Upper lobe of left lung (tissue), 6 donors: ENCODE measurements at regions not wholly inside any gene's neighbourhood (a gene's known extent, or its start where the extent isn't known, plus 50 kb on each side); places are given as distances from the start of the nearest gene placed in this dataset.
A peak's percentile ranks its signal among the peaks of the same experiment; 100 is the strongest.

Experiments
- ATAC-seq, 2 donors: fragments of 200-7000 bp; cut with Tn5 transposase; one replicate each; pipeline ENCODE4 v1.9.1; 2022; ENCODE audit warnings: mild to moderate bottlenecking in 2 of 2, moderate library complexity in 2 of 2; ENCODE audit not compliant: low FRiP score in 2 of 2
- DNase-seq, 2 donors: peaks; one replicate each; pipeline ENCODE4 v3.0.0-alpha.2; 2019 to 2020
- H3K27ac ChIP-seq, 4 donors: fragments of 200-600 bp; sonication (generic); one replicate each; pipeline ENCODE4 v1.5.1; 2016 to 2019
- H3K27me3 ChIP-seq, 4 donors: fragments of 200-600 bp; sonication (generic); one replicate each; pipeline ENCODE4 v1.5.1; 2017 to 2019
- H3K36me3 ChIP-seq, 4 donors: fragments of 200-600 bp; sonication (generic); one replicate each; pipeline ENCODE4 v1.5.1; 2016 to 2019
- H3K4me1 ChIP-seq, 4 donors: fragments of 200-600 bp; sonication (generic); one replicate each; pipeline ENCODE4 v1.5.1; 2018 to 2019
- H3K4me3 ChIP-seq, 4 donors: fragments of 200-600 bp; sonication (generic); one replicate each; pipeline ENCODE4 v1.5.1; 2017 to 2019; ENCODE audit warnings: mild to moderate bottlenecking in 2 of 4, moderate library complexity in 1 of 4
- H3K9me3 ChIP-seq, 4 donors: fragments of 200-600 bp; sonication (generic); one replicate each; pipeline ENCODE4 v1.5.1; 2018 to 2019
- EP300 ChIP-seq, 4 donors: sonication (generic); formaldehyde crosslinking; IDR thresholded peaks; one replicate each; pipeline ENCODE4 v1.5.1; 2017; ENCODE audit warnings: antibody characterized with exemption in 4 of 4, control low read depth in 2 of 4
- POLR2A ChIP-seq, 4 donors: fragments of 450-650 bp; IDR thresholded peaks; one replicate each; pipeline ENCODE4 v1.5.1; 2016 to 2017; ENCODE audit warnings: antibody characterized with exemption in 4 of 4, mild to moderate bottlenecking in 2 of 4
- POLR2AphosphoS5 ChIP-seq, 2 donors: sonication (generic); formaldehyde crosslinking; IDR thresholded peaks; one replicate each; pipeline ENCODE4 v1.5.1; 2017; ENCODE audit warnings: antibody characterized with exemption in 2 of 2
- WGBS, 2 donors: methylation state at CpG; one replicate each; pipeline ENCODE4 v1.1.5; 2017 to 2018; 5-methylcytosine and 5-hydroxymethylcytosine counted together
- TF ChIP-seq, protein P1 (sequence below), 6 experiments: fragments of 450-650 bp in 4 of 6; fragments of 200-600 bp in 2 of 6; sonication (generic) in 2 of 6; IDR thresholded peaks; one replicate each; pipeline ENCODE4 v1.5.1; 2016 to 2019; ENCODE audit warnings: antibody characterized with exemption in 6 of 6
- donor health status: DM: no; HTN: no; CAD: no; lungs with moderate emphysema.
- donor health status: DM: no; HTN: yes; CAD: no; lungs with severe emphysema.

DNA sequence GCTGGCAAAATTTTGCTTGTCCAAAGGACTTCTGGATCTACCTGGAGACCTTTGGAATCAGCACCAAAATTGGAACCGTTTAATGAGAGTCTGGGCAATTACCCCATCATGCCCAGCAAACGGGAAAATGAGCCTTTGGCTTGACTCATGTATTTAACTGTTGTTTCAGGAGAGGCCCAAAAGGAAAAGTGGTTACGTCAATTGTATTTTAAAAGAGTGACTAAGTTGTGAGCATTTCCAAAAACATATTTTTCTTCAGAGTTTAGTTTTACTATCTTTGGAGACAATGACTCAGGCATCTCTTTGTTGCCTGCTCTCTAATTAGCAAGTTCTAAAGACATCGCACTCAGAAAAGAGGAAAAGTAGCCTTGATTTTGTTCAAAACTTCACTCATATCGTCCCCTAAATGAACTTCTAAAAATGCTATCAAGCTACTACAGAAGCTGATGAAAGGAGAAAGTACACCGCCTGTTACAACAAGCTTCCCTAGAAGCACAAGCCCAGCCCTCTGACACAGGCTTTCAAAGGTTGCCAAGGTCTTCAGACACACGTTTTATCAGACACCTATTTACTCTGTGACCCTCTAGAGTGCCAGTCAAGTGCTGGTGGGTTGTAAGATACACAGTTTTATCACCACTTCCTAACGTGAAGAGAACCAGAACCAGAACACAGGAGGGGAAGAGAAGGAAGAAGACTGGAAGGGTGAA, 146.2 kb downstream of the TBX18 start:
- no peak for DNase-seq
- ATAC-seq, result peak in 1 of 2 donors; percentile 60
- H3K9me3 ChIP-seq, result no peaks in the 10 kb centered on the region
- H3K27ac ChIP-seq, result no peak overlapping the region
- H3K36me3 ChIP-seq, result no peaks in the 10 kb centered on the region
- H3K4me3 ChIP-seq, result no peak overlapping the region
- TF ChIP-seq, protein P1, sequence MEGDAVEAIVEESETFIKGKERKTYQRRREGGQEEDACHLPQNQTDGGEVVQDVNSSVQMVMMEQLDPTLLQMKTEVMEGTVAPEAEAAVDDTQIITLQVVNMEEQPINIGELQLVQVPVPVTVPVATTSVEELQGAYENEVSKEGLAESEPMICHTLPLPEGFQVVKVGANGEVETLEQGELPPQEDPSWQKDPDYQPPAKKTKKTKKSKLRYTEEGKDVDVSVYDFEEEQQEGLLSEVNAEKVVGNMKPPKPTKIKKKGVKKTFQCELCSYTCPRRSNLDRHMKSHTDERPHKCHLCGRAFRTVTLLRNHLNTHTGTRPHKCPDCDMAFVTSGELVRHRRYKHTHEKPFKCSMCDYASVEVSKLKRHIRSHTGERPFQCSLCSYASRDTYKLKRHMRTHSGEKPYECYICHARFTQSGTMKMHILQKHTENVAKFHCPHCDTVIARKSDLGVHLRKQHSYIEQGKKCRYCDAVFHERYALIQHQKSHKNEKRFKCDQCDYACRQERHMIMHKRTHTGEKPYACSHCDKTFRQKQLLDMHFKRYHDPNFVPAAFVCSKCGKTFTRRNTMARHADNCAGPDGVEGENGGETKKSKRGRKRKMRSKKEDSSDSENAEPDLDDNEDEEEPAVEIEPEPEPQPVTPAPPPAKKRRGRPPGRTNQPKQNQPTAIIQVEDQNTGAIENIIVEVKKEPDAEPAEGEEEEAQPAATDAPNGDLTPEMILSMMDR (IDR thresholded peaks at IDR 0.05), result no peak
- TF ChIP-seq POLR2A (IDR thresholded peaks at IDR 0.05) (no peak), EP300 (IDR thresholded peaks at IDR 0.05) (no peak), POLR2AphosphoS5 (IDR thresholded peaks at IDR 0.05) (no peak)
- H3K4me1 ChIP-seq, result no peaks in the 10 kb centered on the region
- 48 to 56% methylated on average over 8 of the region's 8 CpGs for WGBS, 2 donors
- H3K27me3 ChIP-seq, result no peaks in the 10 kb centered on the region

DNA sequence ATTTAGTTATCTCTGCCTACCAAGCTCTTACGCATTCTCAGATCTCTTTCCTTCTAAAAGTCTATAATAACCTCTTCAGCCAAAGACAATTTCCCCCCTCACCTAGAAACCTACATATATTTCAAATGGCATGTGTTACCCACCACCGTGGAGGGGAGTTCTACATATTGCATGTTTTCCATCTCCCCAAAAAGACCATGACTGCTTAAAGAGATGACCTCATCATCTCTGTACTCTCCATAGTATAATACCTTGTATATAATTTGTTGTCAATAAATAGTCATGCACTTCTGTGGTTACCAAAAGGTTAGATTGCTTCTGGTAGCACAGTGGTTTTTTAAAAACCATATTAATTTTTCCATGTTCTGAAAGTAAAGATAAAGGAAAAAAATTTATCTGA, 148.4 kb downstream of the TBX18 start:
- Histone ChIP-seq H3K4me3 (no peak overlapping the region), H3K36me3 (no peaks in the 10 kb centered on the region), H3K27me3 (no peaks in the 10 kb centered on the region), H3K27ac (no peak overlapping the region), H3K4me1 (no peaks in the 10 kb centered on the region), H3K9me3 (no peaks in the 10 kb centered on the region)
- TF ChIP-seq POLR2AphosphoS5 (IDR thresholded peaks at IDR 0.05), result no peak
- TF ChIP-seq, protein P1 (IDR thresholded peaks at IDR 0.05), result no peak
- ATAC-seq (no peak), DNase-seq (no peak)
- WGBS, 2 donors, result 85 to 90% methylated on average over 2 of the region's 2 CpGs

DNA sequence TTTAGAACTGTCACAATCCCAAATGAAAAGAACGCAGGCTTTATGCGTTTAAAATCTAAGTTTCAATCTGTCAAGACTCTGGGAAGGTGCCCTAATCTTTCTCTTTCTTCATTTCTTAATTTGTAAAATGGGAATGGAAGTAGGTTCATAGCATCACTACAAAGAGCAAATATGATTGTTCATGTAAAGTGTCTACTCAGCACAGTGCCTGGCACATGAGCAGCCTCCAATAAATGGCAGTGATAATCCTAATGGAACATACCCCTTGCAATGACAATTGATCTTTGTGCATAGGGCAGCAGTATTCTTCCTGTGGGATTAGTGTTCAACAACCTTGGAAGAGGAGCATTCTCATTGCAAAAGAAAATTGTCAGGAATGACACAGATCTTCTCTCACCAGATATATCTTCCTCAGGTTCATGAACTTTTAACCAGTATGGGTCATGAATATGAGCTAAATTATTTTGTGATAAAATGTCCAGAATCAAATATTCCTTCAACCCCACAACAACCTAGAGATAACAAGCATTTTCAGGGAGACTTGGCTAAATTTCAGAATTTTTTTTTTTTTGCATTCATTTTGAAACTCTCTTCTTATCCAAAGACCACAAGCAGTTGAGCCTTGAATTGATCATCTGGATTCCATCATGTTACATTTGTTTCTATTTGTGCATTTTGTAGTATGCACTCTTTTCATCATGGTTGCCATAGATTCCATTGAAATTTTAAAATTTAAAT, 149.1 kb downstream of the TBX18 start:
- Histone ChIP-seq H3K27me3 (no peaks in the 10 kb centered on the region), H3K36me3 (no peaks in the 10 kb centered on the region), H3K27ac (no peak overlapping the region), H3K4me3 (no peak overlapping the region), H3K9me3 (no peaks in the 10 kb centered on the region), H3K4me1 (no peaks in the 10 kb centered on the region)
- WGBS, 2 donors, result 81 to 94% methylated on average over 2 of the region's 2 CpGs
- no peak for ATAC-seq
- DNase-seq, result no peak
- TF ChIP-seq POLR2A (IDR thresholded peaks at IDR 0.05) (no peak), EP300 (IDR thresholded peaks at IDR 0.05) (no peak), POLR2AphosphoS5 (IDR thresholded peaks at IDR 0.05) (no peak)
- TF ChIP-seq, protein P1 (IDR thresholded peaks at IDR 0.05), result no peak

DNA sequence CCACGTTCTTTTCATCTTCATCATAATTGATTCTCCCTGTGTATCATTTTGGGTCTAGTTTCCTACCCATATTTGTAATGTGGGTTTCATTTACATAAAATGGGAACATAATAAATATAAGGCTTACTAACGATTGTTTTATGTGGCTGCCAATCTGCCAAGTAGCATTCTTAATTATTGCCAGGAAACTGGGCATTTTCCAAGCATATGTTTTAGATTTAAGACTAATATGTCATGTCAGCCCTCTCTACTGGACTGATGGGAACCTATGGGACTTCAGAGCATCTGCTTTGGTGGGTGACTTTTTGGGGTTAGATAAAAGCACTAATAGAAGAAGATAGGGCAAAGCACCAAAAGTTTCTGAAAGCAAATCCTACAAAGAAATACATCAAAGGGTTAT, 157.5 kb downstream of the TBX18 start:
- Histone ChIP-seq H3K27me3 (no peaks in the 10 kb centered on the region), H3K4me1 (no peaks in the 10 kb centered on the region), H3K36me3 (no peaks in the 10 kb centered on the region), H3K4me3 (no peak overlapping the region), H3K9me3 (no peaks in the 10 kb centered on the region), H3K27ac (no peak overlapping the region)
- WGBS, 2 donors, result 68 to 74% methylated on average over 2 of the region's 2 CpGs
- TF ChIP-seq POLR2A (IDR thresholded peaks at IDR 0.05) (no peak), POLR2AphosphoS5 (IDR thresholded peaks at IDR 0.05) (no peak), EP300 (IDR thresholded peaks at IDR 0.05) (no peak)
- TF ChIP-seq, protein P1 (IDR thresholded peaks at IDR 0.05), result no peak
- DNase-seq (no peak), ATAC-seq (no peak)
